ENCODE measurements at regions not wholly inside any gene's neighbourhood (a gene's known extent, or its start where the extent isn't known, plus 50 kb on each side); places are given as distances from the start of the nearest gene placed in this dataset.

- DNase-seq (ENCODE audit: low read depth, low spot score): no peak
- no peaks in the 10 kb centered on the region for H3K27me3 ChIP-seq (ENCODE audit: control insufficient read depth, insufficient read depth, low read length)
- no peaks in the 10 kb centered on the region for H3K9me3 ChIP-seq (ENCODE audit: control insufficient read depth, insufficient read depth, low read length)
- H3K27ac ChIP-seq (ENCODE audit: low read depth, low read length): no peak overlapping the region
- TF ChIP-seq, protein P1, sequence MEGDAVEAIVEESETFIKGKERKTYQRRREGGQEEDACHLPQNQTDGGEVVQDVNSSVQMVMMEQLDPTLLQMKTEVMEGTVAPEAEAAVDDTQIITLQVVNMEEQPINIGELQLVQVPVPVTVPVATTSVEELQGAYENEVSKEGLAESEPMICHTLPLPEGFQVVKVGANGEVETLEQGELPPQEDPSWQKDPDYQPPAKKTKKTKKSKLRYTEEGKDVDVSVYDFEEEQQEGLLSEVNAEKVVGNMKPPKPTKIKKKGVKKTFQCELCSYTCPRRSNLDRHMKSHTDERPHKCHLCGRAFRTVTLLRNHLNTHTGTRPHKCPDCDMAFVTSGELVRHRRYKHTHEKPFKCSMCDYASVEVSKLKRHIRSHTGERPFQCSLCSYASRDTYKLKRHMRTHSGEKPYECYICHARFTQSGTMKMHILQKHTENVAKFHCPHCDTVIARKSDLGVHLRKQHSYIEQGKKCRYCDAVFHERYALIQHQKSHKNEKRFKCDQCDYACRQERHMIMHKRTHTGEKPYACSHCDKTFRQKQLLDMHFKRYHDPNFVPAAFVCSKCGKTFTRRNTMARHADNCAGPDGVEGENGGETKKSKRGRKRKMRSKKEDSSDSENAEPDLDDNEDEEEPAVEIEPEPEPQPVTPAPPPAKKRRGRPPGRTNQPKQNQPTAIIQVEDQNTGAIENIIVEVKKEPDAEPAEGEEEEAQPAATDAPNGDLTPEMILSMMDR (IDR thresholded peaks at IDR 0.05; ENCODE audit: low read depth, low read length): no peak
- POLR2A ChIA-PET: no interaction called here
- CTCF ChIA-PET: no interaction called here
- H3K4me3 ChIP-seq (ENCODE audit: low read depth, low read length): no peak overlapping the region
Observed at GRCh38 chr6:154885214-154885613, 109.9 kb upstream of the TIAM2 start.

GRCh38 chr6:154886016-154886415 is 109.1 kb upstream of the TIAM2 start:
- H3K27me3 ChIP-seq (ENCODE audit: control insufficient read depth, insufficient read depth, low read length): no peaks in the 10 kb centered on the region
- POLR2A ChIA-PET: no interaction called here
- TF ChIP-seq, protein P1 (IDR thresholded peaks at IDR 0.05; ENCODE audit: low read depth, low read length): no peak
- DNase-seq (ENCODE audit: low read depth, low spot score): no peak
- H3K27ac ChIP-seq (ENCODE audit: low read depth, low read length): no peak overlapping the region
- no peak overlapping the region for H3K4me3 ChIP-seq (ENCODE audit: low read depth, low read length)
- no peaks in the 10 kb centered on the region for H3K9me3 ChIP-seq (ENCODE audit: control insufficient read depth, insufficient read depth, low read length)
- CTCF ChIA-PET: interaction anchor here (1.1 kb wide), 1 partner anchor 18 kb away, joined by 3 read pairs; no protein-coding TSS in a partner anchor

DNA sequence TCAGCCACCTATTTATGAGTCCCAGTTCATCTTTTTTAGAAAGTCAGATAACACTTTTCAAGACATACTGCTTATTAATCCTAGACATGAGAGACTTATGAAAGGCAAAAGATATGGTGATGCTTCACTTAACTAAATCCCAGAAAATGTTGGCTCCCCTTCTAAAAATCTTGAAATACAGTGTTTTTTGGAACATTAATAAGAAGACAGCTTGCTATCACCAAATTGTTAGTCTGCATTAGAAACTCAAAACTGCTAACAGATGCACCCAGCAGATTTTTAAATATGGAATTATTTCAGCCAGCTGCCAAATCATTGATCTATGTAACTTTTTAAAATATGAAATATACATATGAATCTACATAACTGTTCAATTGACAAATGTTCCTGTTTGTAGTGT is 108.6 kb upstream of the TIAM2 start:
- H3K9me3 ChIP-seq (ENCODE audit: control insufficient read depth, insufficient read depth, low read length): no peaks in the 10 kb centered on the region
- ChIA-PET CTCF (interaction anchor here (1.1 kb wide), 1 partner anchor 18 kb away, joined by 3 read pairs; no protein-coding TSS in a partner anchor), POLR2A (no interaction called here)
- DNase-seq (ENCODE audit: low read depth, low spot score): no peak
- H3K27me3 ChIP-seq (ENCODE audit: control insufficient read depth, insufficient read depth, low read length): no peaks in the 10 kb centered on the region
- TF ChIP-seq, protein P1 (IDR thresholded peaks at IDR 0.05; ENCODE audit: low read depth, low read length): no peak
- H3K27ac ChIP-seq (ENCODE audit: low read depth, low read length): no peak overlapping the region
- H3K4me3 ChIP-seq (ENCODE audit: low read depth, low read length): no peak overlapping the region

- DNase-seq (ENCODE audit: low read depth, low spot score): no peak
Observed at GRCh38 chr6:154887051-154887450, 108.1 kb upstream of the TIAM2 start.

More at GRCh38 chr6:154887051-154887450, 108.1 kb upstream of the TIAM2 start:
- ChIA-PET POLR2A (no interaction called here), CTCF (interaction anchor here (0.8 to 2.2 kb wide), 2 partner anchors 41 to 211 kb away, joined by 3 to 8 read pairs; no protein-coding TSS in a partner anchor)
- TF ChIP-seq, protein P1 (IDR thresholded peaks at IDR 0.05; ENCODE audit: low read depth, low read length): no peak
- no peak overlapping the region for H3K4me3 ChIP-seq (ENCODE audit: low read depth, low read length)
- H3K27me3 ChIP-seq (ENCODE audit: control insufficient read depth, insufficient read depth, low read length): no peaks in the 10 kb centered on the region
- no peak overlapping the region for H3K27ac ChIP-seq (ENCODE audit: low read depth, low read length)
- H3K9me3 ChIP-seq (ENCODE audit: control insufficient read depth, insufficient read depth, low read length): no peaks in the 10 kb centered on the region

Data from AG04450 (cell line).